GM10266 (cell line): ENCODE measurements at regions not wholly inside any gene's neighbourhood (a gene's known extent, or its start where the extent isn't known, plus 50 kb on each side); places are given as distances from the start of the nearest gene placed in this dataset.

ENCODE experiments used
- DNase-seq: peaks from one replicate; pipeline ENCODE4 v3.0.0; 2012; ENCODE audit errors: extremely low spot score
- TF ChIP-seq, protein P1 (sequence below): IDR thresholded peaks from 2 replicates; pipeline ENCODE4 v1.5.1; 2012; ENCODE audit warnings: mild to moderate bottlenecking, low read depth; ENCODE audit not compliant: control insufficient read depth, insufficient read depth; ENCODE audit errors: missing control alignments

DNA sequence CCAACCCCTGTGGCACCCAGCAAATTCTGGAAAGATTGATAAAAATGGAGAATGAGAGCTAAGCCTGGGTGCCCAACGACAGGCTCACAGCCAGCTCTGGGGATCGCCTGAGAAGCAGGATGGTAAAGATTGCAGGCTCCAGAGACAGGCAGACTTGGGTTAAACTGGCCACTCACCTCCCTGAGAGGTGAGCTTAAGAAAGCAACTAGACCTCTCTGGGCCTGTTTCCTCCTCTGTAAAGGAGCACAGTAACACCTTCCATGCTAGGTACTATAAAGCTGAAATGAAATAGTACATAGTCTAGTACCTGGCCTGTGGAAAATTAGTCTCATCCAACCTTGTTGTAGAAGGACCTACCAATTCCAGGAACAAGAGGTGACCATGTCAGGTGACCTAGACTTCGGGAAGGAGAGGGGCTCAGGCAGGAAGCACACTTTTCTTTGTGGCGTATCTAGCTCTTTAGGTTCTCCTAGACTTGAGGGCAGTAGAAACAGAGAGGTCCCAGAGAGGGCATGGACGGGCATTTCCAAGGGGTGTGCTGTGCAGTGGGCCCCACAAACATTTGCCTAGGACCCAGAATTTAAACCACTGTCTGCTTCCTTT lies 142.8 kb upstream of the MYLIP start:
- DNase-seq = no peak
- TF ChIP-seq, protein P1, sequence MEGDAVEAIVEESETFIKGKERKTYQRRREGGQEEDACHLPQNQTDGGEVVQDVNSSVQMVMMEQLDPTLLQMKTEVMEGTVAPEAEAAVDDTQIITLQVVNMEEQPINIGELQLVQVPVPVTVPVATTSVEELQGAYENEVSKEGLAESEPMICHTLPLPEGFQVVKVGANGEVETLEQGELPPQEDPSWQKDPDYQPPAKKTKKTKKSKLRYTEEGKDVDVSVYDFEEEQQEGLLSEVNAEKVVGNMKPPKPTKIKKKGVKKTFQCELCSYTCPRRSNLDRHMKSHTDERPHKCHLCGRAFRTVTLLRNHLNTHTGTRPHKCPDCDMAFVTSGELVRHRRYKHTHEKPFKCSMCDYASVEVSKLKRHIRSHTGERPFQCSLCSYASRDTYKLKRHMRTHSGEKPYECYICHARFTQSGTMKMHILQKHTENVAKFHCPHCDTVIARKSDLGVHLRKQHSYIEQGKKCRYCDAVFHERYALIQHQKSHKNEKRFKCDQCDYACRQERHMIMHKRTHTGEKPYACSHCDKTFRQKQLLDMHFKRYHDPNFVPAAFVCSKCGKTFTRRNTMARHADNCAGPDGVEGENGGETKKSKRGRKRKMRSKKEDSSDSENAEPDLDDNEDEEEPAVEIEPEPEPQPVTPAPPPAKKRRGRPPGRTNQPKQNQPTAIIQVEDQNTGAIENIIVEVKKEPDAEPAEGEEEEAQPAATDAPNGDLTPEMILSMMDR = no peak

DNA sequence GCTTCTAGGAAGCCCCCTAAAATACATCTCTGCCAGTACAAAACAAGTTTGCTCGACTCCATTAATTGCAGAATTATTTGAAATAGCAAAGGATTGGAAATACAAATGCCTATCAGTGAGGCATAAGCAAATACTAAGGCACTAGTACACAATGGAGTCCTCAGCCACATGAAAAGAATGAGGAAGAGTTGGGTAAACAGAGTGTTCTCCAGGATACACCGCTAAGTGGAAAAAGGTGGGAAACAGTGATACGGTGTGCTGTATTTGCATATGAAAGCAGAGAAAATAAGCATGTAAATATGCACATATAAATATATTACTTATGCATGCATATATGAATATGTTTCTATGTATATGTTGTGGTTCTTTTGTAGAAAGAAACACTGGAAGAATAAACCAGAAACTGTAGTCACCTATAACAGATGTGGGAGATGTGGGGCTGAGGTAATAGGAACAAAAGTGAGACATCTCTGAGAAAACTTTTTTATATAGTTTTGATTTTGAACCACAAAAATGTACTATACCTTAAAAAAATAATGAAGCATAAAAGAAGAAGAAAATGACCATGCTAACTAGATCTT lies 143.4 kb upstream of the MYLIP start:
- TF ChIP-seq, protein P1 = no peak
- DNase-seq = no peak

DNA sequence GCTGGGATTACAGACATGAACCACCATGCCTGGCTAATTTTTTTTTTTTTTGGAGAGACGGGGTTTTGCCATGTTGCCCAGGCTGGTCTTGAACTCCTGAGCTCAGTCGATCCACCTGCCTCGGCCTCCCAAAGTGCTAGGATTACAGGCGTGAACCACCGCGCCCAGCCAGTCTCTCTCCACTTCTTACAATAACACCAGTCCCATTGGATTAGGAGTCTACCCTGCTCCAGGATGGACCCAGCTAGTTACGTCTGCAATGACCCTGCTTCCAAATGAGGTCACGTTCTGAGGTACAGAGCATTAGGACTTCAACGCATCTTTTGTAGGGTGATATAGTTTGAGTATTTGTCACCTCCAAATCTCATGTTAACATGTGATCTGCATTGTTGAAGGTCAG lies 146.9 kb upstream of the MYLIP start:
- TF ChIP-seq, protein P1 = no peak
- DNase-seq = no peak

DNA sequence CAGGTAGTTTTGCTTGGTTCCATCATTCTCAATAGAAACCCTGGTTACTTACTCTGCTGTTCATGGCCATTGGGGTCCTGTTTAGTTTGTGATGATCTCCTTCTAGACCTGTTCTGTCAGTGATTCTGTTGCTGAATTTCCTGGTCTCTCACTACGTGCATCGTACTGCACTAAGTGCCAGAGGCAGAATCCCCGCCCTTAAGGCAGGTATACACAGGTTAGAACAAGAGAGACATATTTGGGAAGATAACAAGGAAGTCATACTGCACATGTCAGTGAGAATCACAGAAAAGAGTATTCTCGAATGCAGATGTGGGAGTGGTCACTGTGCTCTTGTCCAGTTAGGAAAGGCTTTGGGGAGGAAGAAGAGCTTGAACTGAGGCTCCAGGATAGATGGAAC lies 148.1 kb upstream of the MYLIP start:
- TF ChIP-seq, protein P1 = no peak
- no peak for DNase-seq

DNA sequence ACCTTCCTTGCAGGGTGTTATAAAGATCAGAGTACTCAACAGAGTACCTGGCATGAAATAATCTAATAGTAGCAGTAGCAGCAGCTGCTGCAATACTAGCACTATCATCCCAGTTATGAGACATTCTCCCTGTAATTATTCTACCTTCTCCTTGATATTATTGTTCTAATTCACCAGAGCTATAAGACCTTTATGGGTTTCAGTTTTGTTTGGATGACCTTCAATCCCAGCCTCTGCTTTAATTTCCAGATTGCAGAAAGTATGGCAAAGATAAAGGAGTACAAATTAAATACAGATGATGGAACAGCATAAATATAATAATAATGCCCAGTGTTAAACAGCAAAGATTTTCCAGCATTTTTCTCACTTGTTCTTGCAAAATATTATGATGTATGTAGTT lies 150.5 kb upstream of the MYLIP start:
- no peak for DNase-seq
- TF ChIP-seq, protein P1 = no peak

DNA sequence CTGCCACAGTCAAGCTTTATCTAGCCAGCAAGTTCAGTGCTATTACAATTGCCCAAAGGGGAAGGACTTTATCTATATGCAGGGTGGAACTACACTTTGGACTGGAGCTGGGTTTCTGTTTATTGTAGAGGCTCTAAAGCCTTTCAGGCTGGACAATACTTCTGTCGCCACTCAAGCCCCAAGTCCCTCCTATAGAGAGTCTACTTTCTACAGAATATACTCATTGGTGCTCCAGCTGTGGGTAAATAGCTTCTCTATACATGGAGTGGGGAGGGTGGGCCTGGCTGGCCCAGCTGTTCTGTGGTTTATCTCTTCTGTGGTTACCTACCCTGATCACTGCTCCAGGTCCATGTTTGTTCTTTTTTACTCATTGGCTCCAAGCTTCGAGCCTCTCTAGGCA lies 151.8 kb upstream of the MYLIP start:
- no peak for DNase-seq
- TF ChIP-seq, protein P1 = no peak

DNA sequence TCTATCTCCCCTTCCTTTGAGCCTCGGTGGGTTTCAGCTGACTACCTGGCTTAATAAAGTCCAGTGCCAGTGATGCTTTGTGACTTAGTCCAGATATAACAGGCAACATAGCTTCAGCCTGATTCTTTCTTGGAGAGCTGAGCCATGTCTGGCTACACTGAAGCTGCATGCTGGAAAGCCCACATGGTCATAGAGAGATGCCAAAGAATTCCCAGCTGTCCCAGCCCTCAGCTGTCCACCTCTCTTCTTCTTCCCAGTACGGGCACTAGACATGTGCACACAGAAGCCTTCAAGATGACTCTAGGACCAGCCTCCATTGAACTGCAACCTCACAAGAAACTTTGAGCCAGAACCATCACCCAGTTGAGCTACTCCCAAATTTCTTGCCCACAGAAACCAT lies 154.1 kb upstream of the MYLIP start:
- DNase-seq = no peak
- TF ChIP-seq, protein P1 = no peak
